SK-N-SH (cell line): ENCODE measurements at regions not wholly inside any gene's neighbourhood (a gene's known extent, or its start where the extent isn't known, plus 50 kb on each side); places are given as distances from the start of the nearest gene placed in this dataset.

Experiments
- FOXJ3 ChIP-seq: sonication (generic); formaldehyde crosslinking; IDR thresholded peaks from 2 replicates; pipeline ENCODE4 v1.5.1; 2020; ENCODE audit warnings: mild to moderate bottlenecking, missing genetic modification reagents
- FOXM1 ChIP-seq: IDR thresholded peaks from 2 replicates; pipeline ENCODE4 v1.4.0; 2012; ENCODE audit warnings: low read depth, mild to moderate bottlenecking
- GABPA ChIP-seq: IDR thresholded peaks from 2 replicates; pipeline ENCODE4 v1.4.0; 2012; ENCODE audit warnings: low read depth, mild to moderate bottlenecking
- POLR2AphosphoS5 ChIP-seq: IDR thresholded peaks from 2 replicates; pipeline ENCODE4 v1.6.1; 2012; ENCODE audit warnings: low read depth, low read length
- TF ChIP-seq, protein P1 (sequence below): fragments of 200-600 bp; sonication (generic); IDR thresholded peaks from 2 replicates; pipeline ENCODE4 v1.6.1; 2017; ENCODE audit warnings: antibody characterized with exemption, mild to moderate bottlenecking, moderate library complexity

DNA sequence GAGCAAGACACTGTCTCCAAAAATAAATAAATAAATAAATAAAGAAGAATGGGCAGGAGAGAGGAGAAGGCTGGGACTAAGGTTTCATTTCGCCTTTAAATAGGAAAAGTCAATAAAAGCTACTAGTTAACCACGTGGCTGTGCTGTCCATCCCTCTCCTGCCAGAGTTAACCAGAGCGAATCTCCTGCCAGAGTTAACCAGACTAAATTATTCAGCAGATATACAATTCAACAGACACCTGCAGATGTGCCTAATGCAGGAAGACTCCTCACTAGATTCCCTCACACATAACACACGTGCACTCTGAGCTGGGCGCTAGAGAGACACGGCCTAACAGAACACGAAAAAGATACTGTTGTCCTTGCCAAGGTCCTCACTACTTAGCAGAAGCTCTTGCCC is 156.1 kb downstream of the IGLL1 start:
- TF ChIP-seq, protein P1, sequence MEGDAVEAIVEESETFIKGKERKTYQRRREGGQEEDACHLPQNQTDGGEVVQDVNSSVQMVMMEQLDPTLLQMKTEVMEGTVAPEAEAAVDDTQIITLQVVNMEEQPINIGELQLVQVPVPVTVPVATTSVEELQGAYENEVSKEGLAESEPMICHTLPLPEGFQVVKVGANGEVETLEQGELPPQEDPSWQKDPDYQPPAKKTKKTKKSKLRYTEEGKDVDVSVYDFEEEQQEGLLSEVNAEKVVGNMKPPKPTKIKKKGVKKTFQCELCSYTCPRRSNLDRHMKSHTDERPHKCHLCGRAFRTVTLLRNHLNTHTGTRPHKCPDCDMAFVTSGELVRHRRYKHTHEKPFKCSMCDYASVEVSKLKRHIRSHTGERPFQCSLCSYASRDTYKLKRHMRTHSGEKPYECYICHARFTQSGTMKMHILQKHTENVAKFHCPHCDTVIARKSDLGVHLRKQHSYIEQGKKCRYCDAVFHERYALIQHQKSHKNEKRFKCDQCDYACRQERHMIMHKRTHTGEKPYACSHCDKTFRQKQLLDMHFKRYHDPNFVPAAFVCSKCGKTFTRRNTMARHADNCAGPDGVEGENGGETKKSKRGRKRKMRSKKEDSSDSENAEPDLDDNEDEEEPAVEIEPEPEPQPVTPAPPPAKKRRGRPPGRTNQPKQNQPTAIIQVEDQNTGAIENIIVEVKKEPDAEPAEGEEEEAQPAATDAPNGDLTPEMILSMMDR, result no peak
- TF ChIP-seq GABPA, result no peak
- TF ChIP-seq FOXJ3 (CRISPR knock-in tag), result no peak
- TF ChIP-seq POLR2AphosphoS5, result no peak
- TF ChIP-seq FOXM1, result no peak
